T-helper 2 cell treated with Interferon-gamma antibody and Interleukin-4, amounts not matched to agents 5 μg/mL and 100 μg/mL, for 36 hours (primary cell): ENCODE measurements at regions not wholly inside any gene's neighbourhood (a gene's known extent, or its start where the extent isn't known, plus 50 kb on each side); places are given as distances from the start of the nearest gene placed in this dataset.
"Not testable (repeated sequence)": the region's sequence is repeated elsewhere in the genome, so short reads cannot be mapped to it uniquely, and the experiment has no call there.

Experiments used
- DNase-seq: peaks from one replicate; pipeline ENCODE4 v3.0.0; 2021; ENCODE audit warnings: low spot score
- H3K27ac Mint-ChIP-seq: one replicate; pipeline ENCODE4 v1.8.0; 2021; ENCODE audit warnings: mild to moderate bottlenecking, mixed read lengths
- H3K27me3 Mint-ChIP-seq: one replicate; pipeline ENCODE4 v1.8.0; 2021; ENCODE audit warnings: low read depth, mixed read lengths
- H3K36me3 Mint-ChIP-seq: one replicate; pipeline ENCODE4 v1.8.0; 2021; ENCODE audit warnings: low read depth, mixed read lengths
- H3K4me1 Mint-ChIP-seq: one replicate; pipeline ENCODE4 v1.8.0; 2021; ENCODE audit warnings: low read depth, mixed read lengths
- H3K4me3 Mint-ChIP-seq: one replicate; pipeline ENCODE4 v1.8.0; 2022; ENCODE audit warnings: mild to moderate bottlenecking, moderate library complexity, mixed read lengths
- H3K9me3 Mint-ChIP-seq: one replicate; pipeline ENCODE4 v1.8.0; 2021; ENCODE audit warnings: mixed read lengths

- H3K9me3 Mint-ChIP-seq: no peaks in the 10 kb centered on the region
- H3K36me3 Mint-ChIP-seq: no peaks in the 10 kb centered on the region
- DNase-seq: no peak
- H3K27me3 Mint-ChIP-seq: no peaks in the 10 kb centered on the region
- no peak overlapping the region for H3K27ac Mint-ChIP-seq
- no peaks in the 10 kb centered on the region for H3K4me1 Mint-ChIP-seq
- H3K4me3 Mint-ChIP-seq: no peak overlapping the region
Measured at GRCh38 chr2:175621821-175622220, 380.2 kb downstream of the LNPK start.

- no peaks in the 10 kb centered on the region for H3K4me1 Mint-ChIP-seq
- no peak overlapping the region for H3K27ac Mint-ChIP-seq
- H3K9me3 Mint-ChIP-seq: no peaks in the 10 kb centered on the region
- H3K27me3 Mint-ChIP-seq: no peaks in the 10 kb centered on the region
- H3K36me3 Mint-ChIP-seq: no peaks in the 10 kb centered on the region
- H3K4me3 Mint-ChIP-seq: no peak overlapping the region
- no peak for DNase-seq
Measured at GRCh38 chr2:175620106-175620505, 382.0 kb downstream of the LNPK start.

GRCh38 chr2:175619179-175620045 is 382.7 kb downstream of the LNPK start:
- no peak for DNase-seq
- H3K27ac Mint-ChIP-seq: no peak overlapping the region
- H3K36me3 Mint-ChIP-seq: no peaks in the 10 kb centered on the region
- H3K4me1 Mint-ChIP-seq: no peaks in the 10 kb centered on the region
- H3K9me3 Mint-ChIP-seq: no peaks in the 10 kb centered on the region
- no peak overlapping the region for H3K4me3 Mint-ChIP-seq
- H3K27me3 Mint-ChIP-seq: no peaks in the 10 kb centered on the region

- Mint-ChIP-seq H3K27me3 (no peaks in the 10 kb centered on the region), H3K4me1 (no peaks in the 10 kb centered on the region), H3K27ac (no peak overlapping the region), H3K36me3 (no peaks in the 10 kb centered on the region), H3K9me3 (no peaks in the 10 kb centered on the region), H3K4me3 (no peak overlapping the region)
- no peak for DNase-seq
Measured at GRCh38 chr2:175612280-175612679, 389.8 kb downstream of the LNPK start.

GRCh38 chr2:175606010-175606841 is 395.8 kb downstream of the LNPK start:
- no peak for DNase-seq
- no peaks in the 10 kb centered on the region for H3K4me1 Mint-ChIP-seq
- H3K27me3 Mint-ChIP-seq: no peaks in the 10 kb centered on the region
- no peak overlapping the region for H3K4me3 Mint-ChIP-seq
- no peaks in the 10 kb centered on the region for H3K9me3 Mint-ChIP-seq
- H3K36me3 Mint-ChIP-seq: no peaks in the 10 kb centered on the region
- no peak overlapping the region for H3K27ac Mint-ChIP-seq

GRCh38 chr2:175605640-175606009 is 396.4 kb downstream of the LNPK start:
- no peak overlapping the region for H3K27ac Mint-ChIP-seq
- no peak for DNase-seq
- H3K36me3 Mint-ChIP-seq: no peaks in the 10 kb centered on the region
- no peaks in the 10 kb centered on the region for H3K27me3 Mint-ChIP-seq
- H3K4me1 Mint-ChIP-seq: no peaks in the 10 kb centered on the region
- no peak overlapping the region for H3K4me3 Mint-ChIP-seq
- no peaks in the 10 kb centered on the region for H3K9me3 Mint-ChIP-seq

GRCh38 chr2:175601969-175602368 is 400.1 kb downstream of the LNPK start:
- no peak for DNase-seq
- no peak overlapping the region for H3K4me3 Mint-ChIP-seq
- no peaks in the 10 kb centered on the region for H3K36me3 Mint-ChIP-seq
- no peaks in the 10 kb centered on the region for H3K4me1 Mint-ChIP-seq
- no peaks in the 10 kb centered on the region for H3K27me3 Mint-ChIP-seq
- H3K27ac Mint-ChIP-seq: no peak overlapping the region
- H3K9me3 Mint-ChIP-seq: no peaks in the 10 kb centered on the region

GRCh38 chr2:175599966-175600831 is 401.9 kb downstream of the LNPK start:
- Mint-ChIP-seq H3K9me3 (no peaks in the 10 kb centered on the region), H3K4me3 (no peak overlapping the region), H3K4me1 (no peaks in the 10 kb centered on the region), H3K27ac (no peak overlapping the region), H3K36me3 (no peaks in the 10 kb centered on the region), H3K27me3 (no peaks in the 10 kb centered on the region)
- no peak for DNase-seq

- Mint-ChIP-seq H3K4me3 (no peak overlapping the region), H3K4me1 (no peaks in the 10 kb centered on the region), H3K36me3 (no peaks in the 10 kb centered on the region), H3K9me3 (no peaks in the 10 kb centered on the region), H3K27me3 (no peaks in the 10 kb centered on the region), H3K27ac (no peak overlapping the region)
- no peak for DNase-seq
Measured at GRCh38 chr2:175597286-175597685, 404.8 kb downstream of the LNPK start.

- H3K4me3 Mint-ChIP-seq: no peak overlapping the region
- no peak for DNase-seq
- H3K27ac Mint-ChIP-seq: no peak overlapping the region
- H3K27me3 Mint-ChIP-seq: no peaks in the 10 kb centered on the region
- H3K4me1 Mint-ChIP-seq: no peaks in the 10 kb centered on the region
- no peaks in the 10 kb centered on the region for H3K36me3 Mint-ChIP-seq
- no peaks in the 10 kb centered on the region for H3K9me3 Mint-ChIP-seq
Measured at GRCh38 chr2:175595139-175595538, 406.9 kb downstream of the LNPK start.

GRCh38 chr2:175593686-175594525 is 408.2 kb downstream of the LNPK start:
- not testable (repeated sequence) for H3K4me3 Mint-ChIP-seq, H3K27ac Mint-ChIP-seq, H3K9me3 Mint-ChIP-seq, H3K36me3 Mint-ChIP-seq, H3K4me1 Mint-ChIP-seq, H3K27me3 Mint-ChIP-seq, DNase-seq

GRCh38 chr2:175588213-175588612 is 406.7 kb upstream of the ATP5MC3 start:
- DNase-seq, H3K9me3 Mint-ChIP-seq, H3K36me3 Mint-ChIP-seq, H3K27me3 Mint-ChIP-seq, H3K4me3 Mint-ChIP-seq, H3K4me1 Mint-ChIP-seq, H3K27ac Mint-ChIP-seq: not testable (repeated sequence)

GRCh38 chr2:175585496-175585895 is 404.0 kb upstream of the ATP5MC3 start:
- H3K9me3 Mint-ChIP-seq: no peaks in the 10 kb centered on the region
- DNase-seq: no peak
- H3K4me3 Mint-ChIP-seq: no peak overlapping the region
- no peaks in the 10 kb centered on the region for H3K36me3 Mint-ChIP-seq
- no peaks in the 10 kb centered on the region for H3K27me3 Mint-ChIP-seq
- H3K4me1 Mint-ChIP-seq: no peaks in the 10 kb centered on the region
- no peak overlapping the region for H3K27ac Mint-ChIP-seq
